Sigmoid colon (tissue), 4 donors: ENCODE measurements at regions not wholly inside any gene's neighbourhood (a gene's known extent, or its start where the extent isn't known, plus 50 kb on each side); places are given as distances from the start of the nearest gene placed in this dataset.

Experiments used
- EP300 ChIP-seq, 4 donors: sonication (generic); formaldehyde crosslinking; IDR thresholded peaks; one replicate each; pipeline ENCODE4 v1.6.1; 2017; ENCODE audit warnings: antibody characterized with exemption in 4 of 4
- POLR2A ChIP-seq, 2 donors: fragments of 450-650 bp; IDR thresholded peaks; one replicate each; pipeline ENCODE4 v1.6.1; 2016; ENCODE audit warnings: antibody characterized with exemption in 2 of 2, mild to moderate bottlenecking in 2 of 2, moderate library complexity in 2 of 2
- POLR2AphosphoS5 ChIP-seq, 4 donors: sonication (generic); formaldehyde crosslinking; IDR thresholded peaks; one replicate each; pipeline ENCODE4 v1.6.1; 2017; ENCODE audit warnings: antibody characterized with exemption in 4 of 4
- TF ChIP-seq, protein P1 (sequence below), 4 experiments: fragments of 450-650 bp in 3 of 4; fragments of 200-600 bp in 1 of 4; IDR thresholded peaks; one replicate each; pipeline ENCODE4 v1.5.1; 2016 to 2019; ENCODE audit warnings: antibody characterized with exemption in 4 of 4, mild to moderate bottlenecking in 3 of 4, moderate library complexity in 2 of 4

GRCh38 chr9:25029743-25030142 is 484.0 kb upstream of the IZUMO3 start:
- TF ChIP-seq, protein P1, sequence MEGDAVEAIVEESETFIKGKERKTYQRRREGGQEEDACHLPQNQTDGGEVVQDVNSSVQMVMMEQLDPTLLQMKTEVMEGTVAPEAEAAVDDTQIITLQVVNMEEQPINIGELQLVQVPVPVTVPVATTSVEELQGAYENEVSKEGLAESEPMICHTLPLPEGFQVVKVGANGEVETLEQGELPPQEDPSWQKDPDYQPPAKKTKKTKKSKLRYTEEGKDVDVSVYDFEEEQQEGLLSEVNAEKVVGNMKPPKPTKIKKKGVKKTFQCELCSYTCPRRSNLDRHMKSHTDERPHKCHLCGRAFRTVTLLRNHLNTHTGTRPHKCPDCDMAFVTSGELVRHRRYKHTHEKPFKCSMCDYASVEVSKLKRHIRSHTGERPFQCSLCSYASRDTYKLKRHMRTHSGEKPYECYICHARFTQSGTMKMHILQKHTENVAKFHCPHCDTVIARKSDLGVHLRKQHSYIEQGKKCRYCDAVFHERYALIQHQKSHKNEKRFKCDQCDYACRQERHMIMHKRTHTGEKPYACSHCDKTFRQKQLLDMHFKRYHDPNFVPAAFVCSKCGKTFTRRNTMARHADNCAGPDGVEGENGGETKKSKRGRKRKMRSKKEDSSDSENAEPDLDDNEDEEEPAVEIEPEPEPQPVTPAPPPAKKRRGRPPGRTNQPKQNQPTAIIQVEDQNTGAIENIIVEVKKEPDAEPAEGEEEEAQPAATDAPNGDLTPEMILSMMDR (IDR thresholded peaks at IDR 0.05): no peak
- no peak for TF ChIP-seq POLR2AphosphoS5 (IDR thresholded peaks at IDR 0.05)
- no peak for TF ChIP-seq EP300 (IDR thresholded peaks at IDR 0.05)
- no peak for TF ChIP-seq POLR2A (IDR thresholded peaks at IDR 0.05)
